BJ (cell line): ENCODE measurements at regions not wholly inside any gene's neighbourhood (a gene's known extent, or its start where the extent isn't known, plus 50 kb on each side); places are given as distances from the start of the nearest gene placed in this dataset.

Experiments used
- CTCF ChIA-PET: fragments of 350-600 bp; formaldehyde crosslinking; extraction: SDS; loops from one replicate; lab custom pipeline; 2021; ENCODE audit warnings: antibody characterized with exemption, inconsistent platforms; lab: Yijun Ruan, JAX
- POLR2A ChIA-PET: fragments of 300-600 bp; sonication (Branson Sonifier 250); formaldehyde crosslinking; extraction: SDS; loops from one replicate; lab custom pipeline; 2021; ENCODE audit warnings: antibody characterized with exemption; lab: Charles Lee
- DNase-seq: peaks from one replicate; pipeline ENCODE4 v3.0.0-alpha.2; 2011; ENCODE audit warnings: low read depth
- H3K27me3 ChIP-seq: 2 replicates; pipeline ENCODE4 v1.6.0; 2011; ENCODE audit warnings: low read length; ENCODE audit not compliant: control insufficient read depth, insufficient read depth
- H3K36me3 ChIP-seq: 2 replicates; pipeline ENCODE4 v1.5.1; 2011; ENCODE audit warnings: low read length; ENCODE audit not compliant: control insufficient read depth, insufficient read depth
- H3K4me3 ChIP-seq: 2 replicates; pipeline ENCODE4 v1.5.1; 2011; ENCODE audit warnings: low read depth, mild to moderate bottlenecking, control low read depth, low read length
- CTCF ChIP-seq: IDR thresholded peaks from 2 replicates; pipeline ENCODE4 v1.5.1; 2011; ENCODE audit warnings: low read depth, mild to moderate bottlenecking, control low read depth, inconsistent platforms, low read length, moderate library complexity; ENCODE audit not compliant: insufficient read depth

DNA sequence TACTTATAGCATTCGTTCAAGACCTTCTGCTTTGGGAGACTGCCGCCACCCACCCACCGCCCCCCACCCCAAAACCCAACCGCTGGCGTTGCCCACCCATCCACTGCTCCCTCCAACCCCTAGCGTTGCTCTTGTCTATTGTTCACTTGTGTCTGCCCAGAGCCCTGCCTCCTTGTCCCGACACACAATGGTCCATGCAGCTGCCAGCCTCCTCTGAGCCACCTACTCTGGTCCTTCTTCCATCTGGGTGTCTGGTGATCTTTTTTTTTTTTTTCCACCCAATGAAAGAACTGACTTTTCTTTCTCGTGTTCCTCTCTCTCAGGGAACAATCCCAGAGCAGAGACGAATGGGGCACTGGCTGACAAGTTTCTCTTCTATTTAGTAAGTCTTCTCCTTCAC, 256.0 kb upstream of the SESN3 start:
- Histone ChIP-seq H3K4me3 (no peak overlapping the region), H3K27me3 (no peaks in the 10 kb centered on the region), H3K36me3 (no peaks in the 10 kb centered on the region)
- no peak for TF ChIP-seq CTCF
- ChIA-PET CTCF (interaction anchor here (0.9 kb wide), 1 partner anchor 11 kb away, joined by 3 read pairs; no protein-coding TSS in a partner anchor), POLR2A (no interaction called here)
- no peak for DNase-seq

DNA sequence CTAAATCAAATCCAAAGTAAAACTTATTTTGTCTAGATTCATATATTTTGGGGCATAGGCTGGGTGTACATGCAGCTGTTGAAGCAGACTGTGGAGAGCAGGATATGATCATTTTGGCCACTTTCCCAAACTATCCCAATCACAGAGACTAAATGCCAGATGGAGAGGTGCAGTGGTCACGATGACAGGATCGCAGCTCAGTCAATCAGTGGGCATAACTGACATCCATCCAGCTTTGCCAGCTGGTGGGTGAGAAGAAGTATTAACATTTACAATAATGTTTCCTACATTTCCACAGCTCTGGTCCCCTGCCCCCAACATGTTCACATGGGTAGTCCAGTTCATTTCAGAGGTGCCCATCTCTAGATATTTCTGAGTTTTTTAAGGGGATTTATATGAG, 255.5 kb upstream of the SESN3 start:
- Histone ChIP-seq H3K36me3 (no peaks in the 10 kb centered on the region), H3K27me3 (no peaks in the 10 kb centered on the region), H3K4me3 (no peak overlapping the region)
- no peak for DNase-seq
- POLR2A ChIA-PET, result no interaction called here
- no peak for TF ChIP-seq CTCF
- CTCF ChIA-PET, result interaction anchor here (0.9 kb wide), 1 partner anchor 11 kb away, joined by 3 read pairs; no protein-coding TSS in a partner anchor

GRCh38 chr11:95485115-95485900, 254.3 kb upstream of the SESN3 start:
- ChIA-PET CTCF (no interaction called here), POLR2A (interaction anchor here (0.6 kb wide), 1 partner anchor 13 kb away, joined by 3 read pairs; no protein-coding TSS in a partner anchor)
- no peaks in the 10 kb centered on the region for H3K27me3 ChIP-seq
- TF ChIP-seq CTCF, result no peak
- H3K36me3 ChIP-seq, result no peaks in the 10 kb centered on the region
- DNase-seq, result no peak
- H3K4me3 ChIP-seq, result no peak overlapping the region

GRCh38 chr11:95483339-95483738, 252.3 kb upstream of the SESN3 start:
- ChIA-PET POLR2A (no interaction called here), CTCF (interaction anchor here (1.1 kb wide), 1 partner anchor 26 kb away, joined by 3 read pairs; no protein-coding TSS in a partner anchor)
- no peak for TF ChIP-seq CTCF
- DNase-seq, result no peak
- H3K36me3 ChIP-seq, result no peaks in the 10 kb centered on the region
- no peak overlapping the region for H3K4me3 ChIP-seq
- H3K27me3 ChIP-seq, result no peaks in the 10 kb centered on the region

- peaks cover 1% of the 10 kb centered on the region; the same call in 1 of the 2 replicates for H3K27me3 ChIP-seq
- no peak for DNase-seq
- H3K36me3 ChIP-seq, result no peaks in the 10 kb centered on the region
- POLR2A ChIA-PET, result no interaction called here
- TF ChIP-seq CTCF, result no peak
- CTCF ChIA-PET, result no interaction called here
- no peak overlapping the region for H3K4me3 ChIP-seq
These were observed 247.0 kb upstream of the SESN3 start for GRCh38 chr11:95478003-95478402.
